Ascending aorta (tissue), 2 donors: ENCODE measurements at regions not wholly inside any gene's neighbourhood (a gene's known extent, or its start where the extent isn't known, plus 50 kb on each side); places are given as distances from the start of the nearest gene placed in this dataset.

Experiments
- DNase-seq, 2 donors: peaks; one replicate each; pipeline ENCODE4 v3.0.0-alpha.2; 2019; ENCODE audit warnings: low spot score in 2 of 2
- H3K27ac ChIP-seq, 2 donors: fragments of 200-600 bp; sonication (generic); one replicate each; pipeline ENCODE4 v1.5.1; 2016 to 2017; ENCODE audit warnings: mild to moderate bottlenecking in 1 of 2
- H3K27me3 ChIP-seq: fragments of 200-600 bp; sonication (generic); one replicate; pipeline ENCODE4 v1.5.1; 2017
- H3K36me3 ChIP-seq, 2 donors: fragments of 200-600 bp; sonication (generic); one replicate each; pipeline ENCODE4 v1.5.1; 2016
- H3K4me1 ChIP-seq, 2 donors: fragments of 200-600 bp; sonication (generic); one replicate each; pipeline ENCODE4 v1.5.1; 2016 to 2017; ENCODE audit warnings: mild to moderate bottlenecking in 1 of 2
- H3K4me3 ChIP-seq, 2 donors: fragments of 200-600 bp; sonication (generic); one replicate each; pipeline ENCODE4 v1.5.1; 2016 to 2017; ENCODE audit warnings: mild to moderate bottlenecking in 1 of 2
- H3K9me3 ChIP-seq, 2 donors: fragments of 200-600 bp; sonication (generic); one replicate each; pipeline ENCODE4 v1.5.1; 2016
- CTCF ChIP-seq, 3 experiments: fragments of 200-600 bp in 2 of 3; fragments of 450-650 bp in 1 of 3; sonication (generic) in 2 of 3; IDR thresholded peaks; one replicate each; pipeline ENCODE4 v1.5.1; 2016 to 2019; ENCODE audit warnings: antibody characterized with exemption in 3 of 3, mild to moderate bottlenecking in 1 of 3, moderate library complexity in 1 of 3
- intact Hi-C: fragments of 100-400 bp; cut with DNase I; formaldehyde crosslinking; loops from one replicate; pipeline ENCODE4 v1.15.1; 2023

GRCh38 chr12:126760092-126760491, 1506.9 kb upstream of the TMEM132C start:
- no peaks in the 10 kb centered on the region for H3K27me3 ChIP-seq
- intact Hi-C loops = no loop called here
- H3K4me1 ChIP-seq = no peaks in the 10 kb centered on the region
- TF ChIP-seq CTCF (IDR thresholded peaks at IDR 0.05) = no peak
- no peak for DNase-seq
- no peak overlapping the region for H3K4me3 ChIP-seq
- H3K9me3 ChIP-seq = no peaks in the 10 kb centered on the region
- no peak overlapping the region for H3K27ac ChIP-seq
- H3K36me3 ChIP-seq = no peaks in the 10 kb centered on the region

GRCh38 chr12:126761420-126761819, 1505.5 kb upstream of the TMEM132C start:
- Histone ChIP-seq H3K4me3 (no peak overlapping the region), H3K36me3 (no peaks in the 10 kb centered on the region), H3K27ac (no peak overlapping the region), H3K4me1 (no peaks in the 10 kb centered on the region), H3K27me3 (no peaks in the 10 kb centered on the region), H3K9me3 (no peaks in the 10 kb centered on the region)
- intact Hi-C loops = no loop called here
- no peak for DNase-seq
- no peak for TF ChIP-seq CTCF (IDR thresholded peaks at IDR 0.05)

GRCh38 chr12:126762150-126762549, 1504.8 kb upstream of the TMEM132C start:
- Histone ChIP-seq H3K4me1 (no peaks in the 10 kb centered on the region), H3K9me3 (no peaks in the 10 kb centered on the region), H3K4me3 (no peak overlapping the region), H3K27me3 (no peaks in the 10 kb centered on the region), H3K36me3 (no peaks in the 10 kb centered on the region), H3K27ac (no peak overlapping the region)
- no peak for DNase-seq
- intact Hi-C loops = no loop called here
- no peak for TF ChIP-seq CTCF (IDR thresholded peaks at IDR 0.05)

GRCh38 chr12:126763359-126763758, 1503.6 kb upstream of the TMEM132C start:
- Histone ChIP-seq H3K4me1 (no peaks in the 10 kb centered on the region), H3K4me3 (no peak overlapping the region), H3K9me3 (no peaks in the 10 kb centered on the region), H3K27me3 (no peaks in the 10 kb centered on the region), H3K27ac (no peak overlapping the region), H3K36me3 (no peaks in the 10 kb centered on the region)
- no peak for TF ChIP-seq CTCF (IDR thresholded peaks at IDR 0.05)
- intact Hi-C loops = no loop called here
- no peak for DNase-seq

- no peak for DNase-seq
- Histone ChIP-seq H3K27me3 (no peaks in the 10 kb centered on the region), H3K36me3 (no peaks in the 10 kb centered on the region), H3K27ac (no peak overlapping the region), H3K4me1 (no peaks in the 10 kb centered on the region), H3K9me3 (no peaks in the 10 kb centered on the region), H3K4me3 (no peak overlapping the region)
- no peak for TF ChIP-seq CTCF (IDR thresholded peaks at IDR 0.05)
- intact Hi-C loops = no loop called here
These were observed 1499.6 kb upstream of the TMEM132C start for GRCh38 chr12:126767334-126767733.

- no peak for TF ChIP-seq CTCF (IDR thresholded peaks at IDR 0.05)
- Histone ChIP-seq H3K4me1 (no peaks in the 10 kb centered on the region), H3K36me3 (no peaks in the 10 kb centered on the region), H3K9me3 (no peaks in the 10 kb centered on the region), H3K4me3 (no peak overlapping the region), H3K27ac (no peak overlapping the region), H3K27me3 (no peaks in the 10 kb centered on the region)
- no peak for DNase-seq
- intact Hi-C loops = no loop called here
These were observed 1498.5 kb upstream of the TMEM132C start for GRCh38 chr12:126768517-126768916.
